ENCODE measurements at regions not wholly inside any gene's neighbourhood (a gene's known extent, or its start where the extent isn't known, plus 50 kb on each side); places are given as distances from the start of the nearest gene placed in this dataset.

- DNase-seq, result no peak
- H3K4me3 ChIP-seq (ENCODE audit: low read depth, low read length), result no peak overlapping the region
- H3K27me3 ChIP-seq (replicated peaks), result no peaks in the 10 kb centered on the region
- H3K27ac ChIP-seq, result no peak overlapping the region
- H3K36me3 ChIP-seq (replicated peaks), result no peaks in the 10 kb centered on the region
- no peak for TF ChIP-seq CTCF (IDR thresholded peaks at IDR 0.05; ENCODE audit: low read depth, low read length, missing control alignments)
- in situ Hi-C loops (cut with HindIII; ENCODE audit: low pct_ligation_motif_present, low sequenced_read_pairs), result no loop called here
Measured at GRCh38 chr7:22939842-22940241, 74.1 kb downstream of the HYCC1 start.

- in situ Hi-C loops (cut with HindIII; ENCODE audit: low pct_ligation_motif_present, low sequenced_read_pairs), result no loop called here
- no peak overlapping the region for H3K27ac ChIP-seq
- no peak for TF ChIP-seq CTCF (IDR thresholded peaks at IDR 0.05; ENCODE audit: low read depth, low read length, missing control alignments)
- no peak for DNase-seq
- H3K36me3 ChIP-seq (replicated peaks), result no peaks in the 10 kb centered on the region
- no peak overlapping the region for H3K4me3 ChIP-seq (ENCODE audit: low read depth, low read length)
- no peaks in the 10 kb centered on the region for H3K27me3 ChIP-seq (replicated peaks)
Measured at GRCh38 chr7:22937946-22938345, 76.0 kb downstream of the HYCC1 start.

GRCh38 chr7:22936246-22936645, 77.7 kb downstream of the HYCC1 start:
- DNase-seq, result no peak
- Histone ChIP-seq H3K4me3 (ENCODE audit: low read depth, low read length) (no peak overlapping the region), H3K27me3 (replicated peaks) (no peaks in the 10 kb centered on the region), H3K36me3 (replicated peaks) (no peaks in the 10 kb centered on the region), H3K27ac (no peak overlapping the region)
- in situ Hi-C loops (cut with HindIII; ENCODE audit: low pct_ligation_motif_present, low sequenced_read_pairs), result no loop called here
- no peak for TF ChIP-seq CTCF (IDR thresholded peaks at IDR 0.05; ENCODE audit: low read depth, low read length, missing control alignments)

- in situ Hi-C loops (cut with HindIII; ENCODE audit: low pct_ligation_motif_present, low sequenced_read_pairs), result no loop called here
- Histone ChIP-seq H3K4me3 (ENCODE audit: low read depth, low read length) (no peak overlapping the region), H3K27me3 (replicated peaks) (no peaks in the 10 kb centered on the region), H3K36me3 (replicated peaks) (no peaks in the 10 kb centered on the region), H3K27ac (no peak overlapping the region)
- TF ChIP-seq CTCF (IDR thresholded peaks at IDR 0.05; ENCODE audit: low read depth, low read length, missing control alignments), result no peak
- DNase-seq, result no peak
Measured at GRCh38 chr7:22935269-22935668, 78.7 kb downstream of the HYCC1 start.

GRCh38 chr7:22934473-22935065, 79.4 kb downstream of the HYCC1 start:
- no peaks in the 10 kb centered on the region for H3K36me3 ChIP-seq (replicated peaks)
- no peak overlapping the region for H3K4me3 ChIP-seq (ENCODE audit: low read depth, low read length)
- TF ChIP-seq CTCF (IDR thresholded peaks at IDR 0.05; ENCODE audit: low read depth, low read length, missing control alignments), result no peak
- H3K27ac ChIP-seq, result peak overlapping the region; percentile 45
- H3K27me3 ChIP-seq (replicated peaks), result no peaks in the 10 kb centered on the region
- in situ Hi-C loops (cut with HindIII; ENCODE audit: low pct_ligation_motif_present, low sequenced_read_pairs), result no loop called here
- peak; percentile 16 for DNase-seq

- Histone ChIP-seq H3K4me3 (ENCODE audit: low read depth, low read length) (no peak overlapping the region), H3K36me3 (replicated peaks) (no peaks in the 10 kb centered on the region), H3K27me3 (replicated peaks) (no peaks in the 10 kb centered on the region), H3K27ac (peak overlapping the region; percentile 45)
- in situ Hi-C loops (cut with HindIII; ENCODE audit: low pct_ligation_motif_present, low sequenced_read_pairs), result no loop called here
- TF ChIP-seq CTCF (IDR thresholded peaks at IDR 0.05; ENCODE audit: low read depth, low read length, missing control alignments), result no peak
- no peak for DNase-seq
Measured at GRCh38 chr7:22934023-22934422, 79.9 kb downstream of the HYCC1 start.

All from brain microvascular endothelial cell (primary cell).